GM12801 (cell line): ENCODE measurements at regions not wholly inside any gene's neighbourhood (a gene's known extent, or its start where the extent isn't known, plus 50 kb on each side); places are given as distances from the start of the nearest gene placed in this dataset.

Experiments
- TF ChIP-seq, protein P1 (sequence below): IDR thresholded peaks from one replicate; pipeline ENCODE4 v1.5.1; 2011; ENCODE audit warnings: control low read depth; ENCODE audit not compliant: insufficient read length; ENCODE audit errors: extremely low read depth

DNA sequence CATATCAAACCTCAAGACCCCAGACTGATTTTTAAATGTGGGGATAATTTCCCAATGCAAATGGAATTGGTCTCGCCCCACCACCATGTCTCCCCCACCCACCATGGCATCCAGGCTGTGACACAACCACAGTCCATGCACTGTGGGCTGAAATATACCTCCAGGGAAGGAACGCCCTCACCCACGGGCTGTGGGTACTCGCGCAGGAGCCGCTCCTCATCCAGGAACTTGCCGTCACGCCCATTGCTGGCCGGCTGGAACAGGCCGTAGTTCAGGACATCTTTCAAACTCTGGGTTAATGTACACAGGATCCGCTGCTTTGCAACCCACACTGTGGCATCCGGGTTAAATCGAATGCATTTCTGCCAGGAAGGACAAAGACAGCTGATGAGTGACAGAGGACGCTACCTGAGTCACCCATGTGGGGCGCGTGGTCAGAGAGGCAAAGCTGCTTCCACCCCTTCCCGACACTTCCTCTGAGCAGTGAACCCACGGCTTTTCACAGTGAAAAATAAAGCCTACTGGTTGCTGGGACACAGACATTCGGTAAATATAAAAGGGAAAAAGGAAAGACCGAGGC, 133.6 kb downstream of the SHANK2 start:
- TF ChIP-seq, protein P1, sequence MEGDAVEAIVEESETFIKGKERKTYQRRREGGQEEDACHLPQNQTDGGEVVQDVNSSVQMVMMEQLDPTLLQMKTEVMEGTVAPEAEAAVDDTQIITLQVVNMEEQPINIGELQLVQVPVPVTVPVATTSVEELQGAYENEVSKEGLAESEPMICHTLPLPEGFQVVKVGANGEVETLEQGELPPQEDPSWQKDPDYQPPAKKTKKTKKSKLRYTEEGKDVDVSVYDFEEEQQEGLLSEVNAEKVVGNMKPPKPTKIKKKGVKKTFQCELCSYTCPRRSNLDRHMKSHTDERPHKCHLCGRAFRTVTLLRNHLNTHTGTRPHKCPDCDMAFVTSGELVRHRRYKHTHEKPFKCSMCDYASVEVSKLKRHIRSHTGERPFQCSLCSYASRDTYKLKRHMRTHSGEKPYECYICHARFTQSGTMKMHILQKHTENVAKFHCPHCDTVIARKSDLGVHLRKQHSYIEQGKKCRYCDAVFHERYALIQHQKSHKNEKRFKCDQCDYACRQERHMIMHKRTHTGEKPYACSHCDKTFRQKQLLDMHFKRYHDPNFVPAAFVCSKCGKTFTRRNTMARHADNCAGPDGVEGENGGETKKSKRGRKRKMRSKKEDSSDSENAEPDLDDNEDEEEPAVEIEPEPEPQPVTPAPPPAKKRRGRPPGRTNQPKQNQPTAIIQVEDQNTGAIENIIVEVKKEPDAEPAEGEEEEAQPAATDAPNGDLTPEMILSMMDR, result no peak

DNA sequence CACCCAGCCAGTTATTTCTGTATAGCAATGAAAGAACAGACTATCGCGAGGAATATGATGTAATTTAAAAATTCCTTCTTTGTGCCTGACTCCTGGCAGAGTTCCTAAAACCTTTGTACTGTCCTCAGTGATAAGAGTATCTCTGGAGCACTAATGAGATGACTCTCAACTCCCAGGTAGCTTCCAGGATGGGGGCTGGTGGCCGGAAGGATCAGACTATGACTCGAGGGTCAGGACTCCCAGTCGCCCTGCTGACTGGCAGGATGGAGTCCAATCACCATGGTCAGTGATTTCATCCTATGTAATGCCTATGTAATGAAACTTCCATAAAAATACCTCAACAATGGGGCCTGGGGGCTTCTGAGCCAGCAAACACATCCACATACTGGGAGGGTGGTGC, 135.1 kb downstream of the SHANK2 start:
- TF ChIP-seq, protein P1, result no peak

DNA sequence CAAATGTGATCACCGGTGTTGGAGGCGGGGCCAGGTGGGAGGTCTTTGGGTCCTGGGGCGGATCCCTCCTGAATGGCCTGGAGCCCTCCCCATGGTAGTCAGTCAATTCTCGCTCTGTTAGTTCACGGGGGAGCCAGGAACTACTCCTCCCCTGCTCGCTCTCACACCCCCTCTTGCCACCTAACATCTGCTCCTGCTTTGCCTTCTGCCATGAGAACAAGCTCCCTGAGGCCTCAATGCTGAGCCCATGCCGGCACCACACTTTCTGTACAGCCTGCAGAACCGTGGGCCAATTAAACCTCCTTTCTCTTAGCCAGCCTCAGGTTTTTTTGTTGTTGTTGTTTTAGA, 135.7 kb downstream of the SHANK2 start:
- TF ChIP-seq, protein P1, result no peak

DNA sequence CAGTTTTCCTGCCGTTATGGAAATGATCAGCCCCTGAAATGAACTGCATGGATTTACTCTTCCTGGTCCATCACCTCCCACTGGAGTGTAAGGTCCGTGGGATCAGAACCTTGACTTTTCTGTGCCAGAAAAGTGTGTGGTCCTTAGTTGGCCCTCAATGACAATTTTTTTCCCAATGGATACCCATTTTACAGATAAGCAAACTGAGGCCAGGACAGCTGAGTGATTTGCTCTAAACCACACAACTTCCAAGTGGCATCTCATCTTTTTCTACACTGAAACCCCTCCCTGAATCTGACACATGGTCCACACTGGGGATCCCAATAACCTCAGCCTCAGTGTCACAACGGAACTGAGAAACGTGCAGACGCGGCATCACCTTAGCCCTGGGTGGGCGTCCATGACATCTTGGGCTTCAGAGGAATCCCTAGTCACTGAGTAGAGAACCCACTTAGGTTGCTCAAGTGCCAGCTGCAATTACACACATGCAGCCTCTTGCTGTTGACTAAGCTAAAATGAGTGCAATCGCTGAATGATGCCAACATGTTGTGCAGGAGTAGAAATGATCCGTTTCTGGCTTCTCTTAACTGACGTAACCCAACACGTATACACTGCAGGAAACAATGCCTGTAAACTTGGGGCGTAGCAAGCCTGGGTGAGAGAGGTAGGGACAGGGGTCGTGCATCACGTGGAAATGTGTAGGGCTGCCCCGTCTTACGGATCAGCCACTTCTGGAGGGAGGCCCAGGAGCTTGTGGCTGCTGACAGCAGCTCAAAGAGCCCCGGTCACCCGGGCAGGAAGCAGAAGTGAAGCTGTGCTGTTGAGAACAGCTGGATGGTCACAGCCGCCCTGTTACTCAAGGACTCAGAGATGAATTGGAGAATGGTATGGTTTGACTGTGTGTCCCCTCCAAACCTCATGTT, 136.3 kb downstream of the SHANK2 start:
- TF ChIP-seq, protein P1, result no peak

DNA sequence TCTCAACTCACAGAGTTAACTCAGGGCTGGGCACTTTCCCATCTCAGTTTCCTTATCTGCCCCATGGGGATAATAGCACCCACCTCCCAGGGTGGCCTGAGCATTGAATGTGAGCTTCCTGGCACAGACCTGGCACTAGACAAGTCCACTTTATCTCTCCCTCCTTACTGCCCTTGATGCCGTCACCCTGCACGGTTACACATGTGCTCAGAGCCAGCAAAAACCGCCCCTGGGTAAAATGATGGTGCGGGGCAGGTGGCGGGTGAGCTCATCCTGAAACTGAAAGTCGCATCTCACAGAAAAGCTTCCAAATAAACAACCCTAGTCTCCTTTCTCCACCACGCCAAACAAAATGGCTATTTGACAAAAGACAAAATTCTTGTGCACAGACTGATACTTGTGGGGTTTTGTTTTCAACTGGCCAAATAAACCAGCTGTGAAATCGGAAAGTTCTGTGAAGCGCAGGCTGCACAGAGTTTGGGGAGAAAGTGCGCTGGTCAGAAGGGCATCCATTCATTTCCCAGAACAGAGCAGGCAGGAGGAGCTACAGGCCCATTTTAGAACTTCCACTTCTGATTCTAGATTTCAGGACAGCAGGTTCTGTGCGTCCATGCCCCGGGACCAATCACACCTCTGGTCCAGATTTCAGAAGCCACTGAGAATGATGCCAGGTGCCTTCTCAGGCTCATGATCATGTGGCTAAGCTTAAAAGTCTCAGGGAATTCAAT, 138.1 kb downstream of the SHANK2 start:
- TF ChIP-seq, protein P1, result no peak

DNA sequence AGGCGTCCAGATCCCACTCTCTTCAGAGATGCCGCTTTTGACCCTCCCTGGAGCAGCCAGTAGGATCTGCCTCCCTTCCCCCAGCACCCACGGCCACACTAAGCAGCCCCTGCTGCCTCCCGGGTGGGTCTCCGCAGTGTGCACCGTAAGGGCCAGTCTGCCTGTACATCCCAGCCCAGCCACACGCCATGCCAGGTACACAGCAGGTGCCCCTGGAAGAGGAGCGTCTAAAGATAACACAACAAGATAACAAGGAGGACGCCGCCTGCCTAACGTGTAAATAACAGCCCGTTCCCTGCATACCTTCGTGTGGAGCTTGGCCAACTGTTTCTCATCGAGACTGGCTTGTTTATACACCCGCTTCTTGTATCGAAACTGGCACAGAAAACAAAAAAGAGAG, 139.4 kb downstream of the SHANK2 start:
- TF ChIP-seq, protein P1, result no peak

DNA sequence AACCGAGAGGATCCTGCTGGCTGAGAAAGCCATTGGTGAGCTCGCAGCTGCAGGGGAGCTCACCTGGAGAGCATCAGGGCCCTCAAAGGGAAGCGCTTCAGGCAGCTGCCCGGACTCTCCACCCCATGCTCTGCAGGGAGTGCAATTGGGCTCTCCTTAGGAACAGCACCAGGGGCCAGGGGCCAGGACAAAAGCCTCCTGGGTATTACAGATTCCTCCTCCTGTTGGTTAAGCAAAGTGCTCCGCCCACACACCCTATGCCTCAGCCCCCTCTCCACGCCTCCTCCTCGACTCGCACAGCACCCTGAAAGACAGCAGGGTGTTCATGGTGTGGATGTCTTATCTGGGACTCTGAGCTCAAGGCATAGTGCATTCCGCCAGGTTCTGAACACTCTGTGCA, 139.9 kb downstream of the SHANK2 start:
- TF ChIP-seq, protein P1, result no peak
